ENCODE measurements at regions not wholly inside any gene's neighbourhood (a gene's known extent, or its start where the extent isn't known, plus 50 kb on each side); places are given as distances from the start of the nearest gene placed in this dataset.
"Not testable (repeated sequence)": the region's sequence is repeated elsewhere in the genome, so short reads cannot be mapped to it uniquely, and the experiment has no call there.

GRCh38 chr12:91711925-91712324 lies 433.7 kb downstream of the BTG1 start:
- TF ChIP-seq CTCF (IDR thresholded peaks at IDR 0.05; ENCODE audit: low read length); EZH2 (optimal IDR thresholded peaks at IDR 0.05; ENCODE audit: low read depth, low read length): not testable (repeated sequence)
